Heart right ventricle (tissue), 16 donors: ENCODE measurements at regions not wholly inside any gene's neighbourhood (a gene's known extent, or its start where the extent isn't known, plus 50 kb on each side); places are given as distances from the start of the nearest gene placed in this dataset.

Experiments used
- ATAC-seq, 8 donors: fragments of 200-7000 bp; cut with Tn5 transposase; one replicate each; pipeline ENCODE4 v1.9.1; 2020; ENCODE audit warnings: mild to moderate bottlenecking in 8 of 8, moderate library complexity in 8 of 8, moderate number of reproducible peaks in 1 of 8
- DNase-seq, 2 donors: peaks; one replicate each; pipeline ENCODE4 v3.0.0-alpha.2; 2020
- H3K27ac ChIP-seq, 10 donors: fragments of 200-600 bp; sonication (generic) in 2 of 10; one replicate each; pipeline versions ENCODE4 v1.5.0 to v1.8.0; 2020 to 2022; ENCODE audit warnings: mild to moderate bottlenecking in 3 of 10
- H3K27me3 ChIP-seq, 7 donors: fragments of 200-600 bp; one replicate each; pipeline ENCODE4 v1.8.0; 2021 to 2022; ENCODE audit warnings: mild to moderate bottlenecking in 2 of 7
- H3K36me3 ChIP-seq, 9 donors: fragments of 200-600 bp; sonication (generic) in 1 of 9; one replicate each; pipeline versions ENCODE4 v1.5.0 to v1.8.0; 2020 to 2022; ENCODE audit warnings: mild to moderate bottlenecking in 2 of 9
- H3K4me1 ChIP-seq, 9 donors: fragments of 200-600 bp; sonication (generic) in 1 of 9; one replicate each; pipeline versions ENCODE4 v1.5.0 to v1.8.0; 2020 to 2022; ENCODE audit warnings: mild to moderate bottlenecking in 4 of 9
- H3K4me3 ChIP-seq, 10 donors: fragments of 200-600 bp; sonication (generic) in 2 of 10; one replicate each; pipeline versions ENCODE4 v1.5.0 to v1.8.0; 2020 to 2022; ENCODE audit warnings: mild to moderate bottlenecking in 7 of 10, moderate library complexity in 2 of 10
- H3K9me3 ChIP-seq, 11 donors: fragments of 200-600 bp in 10 of 11; sonication (generic) in 2 of 11; one replicate each; pipeline versions ENCODE4 v1.5.0 to v1.8.0; 2013 to 2022; ENCODE audit warnings: mild to moderate bottlenecking in 2 of 11, control low read depth in 1 of 11, moderate library complexity in 1 of 11
- WGBS, 2 donors: extraction: QIAGEN DNeasy Blood & Tissue Kit; methylation state at CpG; one replicate each; pipeline ENCODE4 v1.1.7; 2013; ENCODE audit warnings: inconsistent platforms in 1 of 2; 5-methylcytosine and 5-hydroxymethylcytosine counted together
- intact Hi-C, 10 donors: fragments of 100-400 bp; cut with DNase I; formaldehyde crosslinking; loops; one replicate each; pipeline versions ENCODE4 v1.11.1 to v1.14.2; 2022
- TF ChIP-seq, protein P1 (sequence below), 9 donors: fragments of 200-600 bp; sonication (generic) in 2 of 9; IDR thresholded peaks; one replicate each; pipeline versions ENCODE4 v1.5.0 to v1.8.0; 2021 to 2022; ENCODE audit warnings: antibody characterized with exemption in 9 of 9, mild to moderate bottlenecking in 5 of 9, moderate library complexity in 1 of 9
- donor health status: Arrhythmogenic right ventricular cardiomyopathy.
- donor health status: ischemic (EF 13 %, LVEDD 7.1; RV severe dilation, severe dysfunction).
- donor health status: healthy with polysubstance abuse.
- donor health status: DM: no; HTN: yes; CAD: no.
- donor health status: DM: no; HTN: no; CAD: no.
- donor health status: ischemic (EF 25% LVEDD 6.9; RV normal size, moderate dysfunction).
- donor health status: ischemic (EF 25% LVEDD 5.7; RV mildly dilated, moderate dysfunction).
- donor health status: healthy.
- donor health status: DM: yes; HTN: yes; CAD: no.
- donor health status: Ischemic cardiomyopathy.
- donor health status: ischemic (EF 35%, LVEDD 5.7; RV mildly dilated, moderate dysfunction).
- donor health status: nonischemic (EF 11% LVEDD 7.7; RV severe dilation, severe dysfunction).
- donor health status: DM: yes; HTN: yes; CAD: no.
- donor health status: PGD.
- donor health status: ischemic (EF 29% LVEDD 5.4; RV normal size, mild dysfunction).
- donor health status: nonischemic (EF 23%, LVEDD 6.1; RV moderate dilation, normal function).

DNA sequence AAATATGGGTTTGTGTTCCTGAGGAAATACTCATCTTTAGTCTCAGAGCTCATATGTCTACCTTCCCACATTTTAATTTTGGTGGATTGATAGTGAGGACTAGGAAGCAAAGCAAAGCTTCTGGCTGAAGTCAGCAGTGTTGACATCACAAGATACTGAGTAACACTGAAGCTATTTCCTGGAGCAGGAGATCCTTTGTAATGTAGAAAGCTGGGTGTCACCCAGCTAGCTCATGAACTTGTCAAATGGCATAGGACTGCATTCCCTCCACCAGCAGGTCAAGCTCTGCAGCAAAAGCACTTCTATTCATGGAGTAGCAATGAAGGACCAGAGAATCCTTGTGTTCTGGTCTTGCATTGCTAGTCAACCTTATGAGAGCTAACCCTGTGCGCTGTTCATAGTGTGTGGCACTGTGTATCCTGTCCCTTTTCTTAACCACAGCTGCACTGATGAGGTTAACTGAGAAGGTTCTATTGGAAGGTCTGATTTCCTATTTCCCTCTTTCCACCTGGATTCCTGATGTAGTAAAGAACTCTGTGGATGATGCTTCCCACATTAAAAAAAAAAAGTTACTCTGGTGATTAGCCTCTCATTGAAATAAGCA is 94.8 kb upstream of the ZNF804B start:
- TF ChIP-seq, protein P1, sequence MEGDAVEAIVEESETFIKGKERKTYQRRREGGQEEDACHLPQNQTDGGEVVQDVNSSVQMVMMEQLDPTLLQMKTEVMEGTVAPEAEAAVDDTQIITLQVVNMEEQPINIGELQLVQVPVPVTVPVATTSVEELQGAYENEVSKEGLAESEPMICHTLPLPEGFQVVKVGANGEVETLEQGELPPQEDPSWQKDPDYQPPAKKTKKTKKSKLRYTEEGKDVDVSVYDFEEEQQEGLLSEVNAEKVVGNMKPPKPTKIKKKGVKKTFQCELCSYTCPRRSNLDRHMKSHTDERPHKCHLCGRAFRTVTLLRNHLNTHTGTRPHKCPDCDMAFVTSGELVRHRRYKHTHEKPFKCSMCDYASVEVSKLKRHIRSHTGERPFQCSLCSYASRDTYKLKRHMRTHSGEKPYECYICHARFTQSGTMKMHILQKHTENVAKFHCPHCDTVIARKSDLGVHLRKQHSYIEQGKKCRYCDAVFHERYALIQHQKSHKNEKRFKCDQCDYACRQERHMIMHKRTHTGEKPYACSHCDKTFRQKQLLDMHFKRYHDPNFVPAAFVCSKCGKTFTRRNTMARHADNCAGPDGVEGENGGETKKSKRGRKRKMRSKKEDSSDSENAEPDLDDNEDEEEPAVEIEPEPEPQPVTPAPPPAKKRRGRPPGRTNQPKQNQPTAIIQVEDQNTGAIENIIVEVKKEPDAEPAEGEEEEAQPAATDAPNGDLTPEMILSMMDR (IDR thresholded peaks at IDR 0.05) = no peak
- Histone ChIP-seq H3K9me3 (no peaks in the 10 kb centered on the region), H3K27me3 (no peaks in the 10 kb centered on the region), H3K4me3 (no peak overlapping the region), H3K4me1 (no peaks in the 10 kb centered on the region), H3K27ac (no peak overlapping the region), H3K36me3 (no peaks in the 10 kb centered on the region)
- WGBS, 2 donors = 84 to 92% methylated on average over 1 of the region's 1 CpG
- no peak for DNase-seq
- intact Hi-C loops = no loop called here
- no peak for ATAC-seq

DNA sequence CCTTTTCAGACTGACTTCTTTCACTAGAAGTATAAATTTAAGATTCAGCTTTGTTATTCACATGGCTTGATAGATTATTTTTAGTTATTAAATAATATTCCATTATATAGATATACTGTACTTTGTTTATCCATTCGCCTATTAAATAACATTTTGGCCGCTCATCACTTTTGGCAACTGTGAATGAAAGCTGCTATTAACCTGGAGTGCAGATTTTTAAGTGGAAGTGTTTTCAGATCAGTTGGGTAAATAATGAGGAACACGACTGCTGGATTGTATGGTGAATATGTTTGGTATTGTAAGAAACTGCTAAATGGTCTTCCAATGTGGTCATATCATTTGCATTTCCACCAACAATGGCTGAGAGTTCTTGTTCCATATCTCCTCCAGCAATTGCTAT is 97.6 kb upstream of the ZNF804B start:
- Histone ChIP-seq H3K27me3 (no peaks in the 10 kb centered on the region), H3K4me3 (no peak overlapping the region), H3K9me3 (no peaks in the 10 kb centered on the region), H3K27ac (no peak overlapping the region), H3K4me1 (no peaks in the 10 kb centered on the region), H3K36me3 (no peaks in the 10 kb centered on the region)
- WGBS, 2 donors = 87 to 88% methylated on average over 3 of the region's 3 CpGs
- TF ChIP-seq, protein P1 (IDR thresholded peaks at IDR 0.05) = no peak
- ATAC-seq (no peak), DNase-seq (no peak)
- intact Hi-C loops = no loop called here

DNA sequence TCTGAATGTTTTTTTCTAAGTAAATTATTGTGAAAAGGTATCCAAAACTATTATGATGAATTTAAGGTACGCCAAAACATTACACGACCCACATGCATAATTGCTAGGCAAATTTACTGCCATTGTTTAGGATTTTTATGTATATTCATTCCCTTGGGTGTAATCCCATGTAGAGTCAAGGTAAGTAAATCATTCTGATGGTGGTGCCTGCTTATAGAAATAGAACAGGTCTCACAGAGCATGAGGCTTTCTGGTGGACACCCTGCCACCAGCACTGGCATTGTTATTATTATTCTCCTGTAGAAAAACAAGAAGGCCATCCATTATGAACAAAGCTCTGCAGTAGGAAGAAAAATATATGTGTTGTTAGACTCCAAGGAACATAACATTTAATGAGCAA is 111.7 kb upstream of the ZNF804B start:
- peaks cover 0 to 30% (median 14%) of the 10 kb centered on the region in 11 donors for H3K9me3 ChIP-seq
- WGBS, 2 donors = 78 to 80% methylated on average over 2 of the region's 2 CpGs
- H3K27me3 ChIP-seq = no peaks in the 10 kb centered on the region
- H3K4me3 ChIP-seq = no peak overlapping the region
- H3K36me3 ChIP-seq = no peaks in the 10 kb centered on the region
- intact Hi-C loops = no loop called here
- H3K27ac ChIP-seq = no peak overlapping the region
- no peaks in the 10 kb centered on the region for H3K4me1 ChIP-seq
- TF ChIP-seq, protein P1 (IDR thresholded peaks at IDR 0.05) = no peak
- no peak for DNase-seq
- no peak for ATAC-seq

- TF ChIP-seq, protein P1 (IDR thresholded peaks at IDR 0.05) = no peak
- ATAC-seq = no peak
- no peaks in the 10 kb centered on the region for H3K9me3 ChIP-seq
- no peaks in the 10 kb centered on the region for H3K36me3 ChIP-seq
- no peak for DNase-seq
- no peak overlapping the region for H3K27ac ChIP-seq
- no peak overlapping the region for H3K4me3 ChIP-seq
- no peaks in the 10 kb centered on the region for H3K4me1 ChIP-seq
- 90 to 94% methylated on average over 6 of the region's 6 CpGs for WGBS, 2 donors
- no peaks in the 10 kb centered on the region for H3K27me3 ChIP-seq
- intact Hi-C loops = no loop called here
Observed at GRCh38 chr7:88638583-88638982, 120.9 kb upstream of the ZNF804B start.
